ENCODE measurements at regions not wholly inside any gene's neighbourhood (a gene's known extent, or its start where the extent isn't known, plus 50 kb on each side); places are given as distances from the start of the nearest gene placed in this dataset.

DNA sequence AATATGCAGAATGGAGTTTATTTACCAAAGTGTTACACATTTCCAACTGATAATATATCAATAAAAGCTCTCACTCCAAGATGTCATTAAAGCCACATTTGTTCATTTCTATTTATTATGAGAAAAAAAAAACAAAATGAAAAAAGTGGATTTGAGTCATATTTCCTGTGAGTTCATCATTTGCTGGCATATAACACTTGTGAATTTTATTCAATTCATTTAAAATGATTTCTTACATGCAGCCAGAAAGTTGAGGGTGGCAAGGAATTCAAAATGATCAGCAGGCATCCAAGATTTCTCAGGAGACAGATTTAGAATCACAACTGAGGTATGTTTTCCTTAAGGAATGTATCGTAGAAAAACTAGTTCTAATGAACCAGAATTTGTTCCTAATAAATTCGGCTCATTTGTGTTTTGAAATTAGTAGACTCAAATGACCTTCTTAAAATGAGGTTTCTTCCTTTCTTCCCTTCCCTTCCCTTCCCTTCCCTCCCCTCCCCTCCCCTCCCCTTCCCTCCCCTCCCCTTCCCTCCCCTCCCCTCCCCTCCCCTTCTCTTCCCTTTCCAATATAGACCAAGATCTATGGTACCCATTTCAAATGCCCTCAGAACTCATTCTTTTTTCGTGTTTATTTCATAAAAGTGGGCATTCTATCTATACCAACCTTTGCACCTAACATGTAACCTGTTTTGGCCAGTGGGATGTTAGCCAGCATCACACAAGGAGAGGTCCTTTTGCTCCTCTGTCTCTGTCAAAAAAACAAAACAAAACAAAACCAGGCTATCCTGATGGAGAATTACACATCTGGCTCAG is 357.9 kb upstream of the TSHZ2 start:
- TF ChIP-seq EGR1 (IDR thresholded peaks at IDR 0.05) (no peak), EP300 (IDR thresholded peaks at IDR 0.05; ENCODE audit: borderline replicate concordance) (no peak)
- TF ChIP-seq, protein P1, sequence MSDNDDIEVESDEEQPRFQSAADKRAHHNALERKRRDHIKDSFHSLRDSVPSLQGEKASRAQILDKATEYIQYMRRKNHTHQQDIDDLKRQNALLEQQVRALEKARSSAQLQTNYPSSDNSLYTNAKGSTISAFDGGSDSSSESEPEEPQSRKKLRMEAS (IDR thresholded peaks at IDR 0.05) = no peak
